ENCODE measurements at regions not wholly inside any gene's neighbourhood (a gene's known extent, or its start where the extent isn't known, plus 50 kb on each side); places are given as distances from the start of the nearest gene placed in this dataset.
A peak's percentile ranks its signal among the peaks of the same experiment; 100 is the strongest.

GRCh38 chr20:54305421-54305820, 97.5 kb downstream of the PFDN4 start:
- Histone ChIP-seq H3K4me1 (ENCODE audit: insufficient read depth) (no peaks in the 10 kb centered on the region), H3K27ac (ENCODE audit: low read depth) (no peak overlapping the region), H3K36me3 (ENCODE audit: insufficient read depth) (no peaks in the 10 kb centered on the region), H3K4me3 (ENCODE audit: low read depth, low read length) (no peak overlapping the region)
- DNase-seq (ENCODE audit: extremely low spot score) = peak; percentile 70
- 40% methylated on average over 7 of the region's 7 CpGs for WGBS

DNA sequence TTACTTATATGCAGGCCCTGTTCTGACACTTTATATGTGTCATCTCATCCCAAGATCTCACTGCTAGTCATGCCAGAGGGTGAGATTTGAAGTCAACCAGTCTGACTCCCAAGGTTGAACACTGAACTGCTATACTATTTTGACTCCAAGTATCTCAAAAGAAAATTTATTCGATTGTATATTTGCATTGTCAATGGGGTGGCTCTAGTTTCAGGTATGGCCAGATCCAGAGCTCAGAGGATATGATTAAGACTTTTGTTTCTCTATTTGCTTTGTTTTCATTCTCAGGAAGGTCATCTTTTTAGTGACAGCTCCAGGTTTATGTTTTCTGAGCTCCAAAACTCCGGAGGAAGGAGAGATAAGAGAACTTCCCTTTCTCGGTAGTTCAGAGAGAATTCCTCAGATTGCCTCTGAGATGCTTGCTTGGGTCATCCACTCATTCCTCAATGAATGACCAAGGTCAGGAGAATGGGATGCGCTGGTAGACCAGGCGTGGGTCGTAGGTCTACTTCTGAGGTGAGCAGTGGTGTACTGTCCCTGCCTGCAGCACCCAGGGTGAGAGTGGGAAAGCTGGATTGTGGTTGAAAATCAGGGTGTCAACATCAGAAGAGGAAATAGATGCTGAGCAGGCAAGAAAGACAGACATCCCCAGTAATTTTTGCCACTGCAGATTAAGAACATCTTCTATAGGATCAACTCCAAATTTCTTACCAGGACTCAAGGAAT, 99.3 kb downstream of the PFDN4 start:
- Histone ChIP-seq H3K27ac (ENCODE audit: low read depth) (no peak overlapping the region), H3K4me3 (ENCODE audit: low read depth, low read length) (no peak overlapping the region), H3K36me3 (ENCODE audit: insufficient read depth) (no peaks in the 10 kb centered on the region), H3K4me1 (ENCODE audit: insufficient read depth) (no peaks in the 10 kb centered on the region)
- WGBS = 84% methylated on average over 6 of the region's 6 CpGs
- DNase-seq (ENCODE audit: extremely low spot score) = no peak

DNA sequence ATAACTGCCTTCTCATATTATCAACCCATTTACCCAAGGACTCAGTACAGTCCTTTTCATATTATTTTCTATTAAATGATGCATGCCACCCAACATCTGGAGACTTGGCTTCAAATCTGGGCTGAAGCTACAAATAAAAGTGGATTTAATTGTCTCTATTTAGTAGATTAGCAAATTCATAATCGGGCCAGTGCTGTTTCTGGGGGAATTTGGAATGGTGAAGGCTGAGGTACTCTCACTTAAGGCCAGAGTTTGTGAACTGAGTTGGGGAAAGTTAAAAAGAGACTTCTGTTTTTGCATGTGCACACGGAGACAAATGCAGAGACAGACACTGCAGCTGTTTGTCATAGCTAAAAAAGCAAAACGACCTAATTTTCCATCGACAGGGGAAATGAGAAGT, 100.9 kb downstream of the PFDN4 start:
- WGBS = 46% methylated on average over 4 of the region's 4 CpGs
- no peak overlapping the region for H3K4me3 ChIP-seq (ENCODE audit: low read depth, low read length)
- H3K27ac ChIP-seq (ENCODE audit: low read depth) = no peak overlapping the region
- no peak for DNase-seq (ENCODE audit: extremely low spot score)
- H3K4me1 ChIP-seq (ENCODE audit: insufficient read depth) = no peaks in the 10 kb centered on the region
- no peaks in the 10 kb centered on the region for H3K36me3 ChIP-seq (ENCODE audit: insufficient read depth)

- no peaks in the 10 kb centered on the region for H3K4me1 ChIP-seq (ENCODE audit: insufficient read depth)
- no peak for DNase-seq (ENCODE audit: extremely low spot score)
- H3K27ac ChIP-seq (ENCODE audit: low read depth) = no peak overlapping the region
- H3K4me3 ChIP-seq (ENCODE audit: low read depth, low read length) = no peak overlapping the region
- WGBS = 93% methylated on average over 1 of the region's 1 CpG
- H3K36me3 ChIP-seq (ENCODE audit: insufficient read depth) = no peaks in the 10 kb centered on the region
Measured at GRCh38 chr20:54318892-54319291, 111.0 kb downstream of the PFDN4 start.

GRCh38 chr20:54320148-54320607, 112.3 kb downstream of the PFDN4 start:
- WGBS = 42% methylated on average over 4 of the region's 4 CpGs
- no peaks in the 10 kb centered on the region for H3K36me3 ChIP-seq (ENCODE audit: insufficient read depth)

DNA sequence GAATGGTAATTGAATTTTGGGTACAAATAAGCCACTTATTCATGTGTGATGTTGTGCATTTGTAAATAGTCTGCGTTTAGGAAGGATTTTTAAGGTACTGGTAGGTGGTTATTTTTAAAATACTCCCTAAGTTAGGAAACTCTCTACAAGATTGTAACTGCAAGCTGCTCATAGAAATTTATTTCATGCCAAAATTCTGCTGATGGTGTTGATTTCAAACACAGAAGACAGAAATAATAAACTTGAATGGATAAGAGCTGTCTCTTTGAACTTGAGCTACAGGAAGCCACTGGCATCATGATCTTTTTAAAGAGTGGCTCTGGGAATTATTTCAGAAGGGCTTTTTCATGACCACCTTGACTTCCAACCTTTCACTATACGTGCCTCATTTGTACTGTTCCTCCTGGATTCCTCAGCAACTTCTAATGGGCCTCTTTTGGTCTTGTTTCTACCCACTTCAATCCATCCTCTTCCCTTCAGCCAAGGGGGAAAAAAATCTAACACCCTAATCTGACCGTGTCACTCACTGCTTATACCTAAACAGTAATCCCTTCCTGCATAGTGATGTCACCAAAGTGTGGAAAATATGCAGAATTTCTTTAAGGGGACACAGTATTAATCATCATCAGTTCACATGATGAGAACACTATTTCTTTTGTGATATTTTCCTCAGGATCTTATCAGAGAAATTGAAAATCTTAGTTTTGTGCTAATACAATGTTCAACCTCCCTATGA, 113.6 kb downstream of the PFDN4 start:
- DNase-seq (ENCODE audit: extremely low spot score) = no peak
- 71% methylated on average over 3 of the region's 3 CpGs for WGBS
- H3K27ac ChIP-seq (ENCODE audit: low read depth) = no peak overlapping the region
- H3K4me1 ChIP-seq (ENCODE audit: insufficient read depth) = no peaks in the 10 kb centered on the region
- no peak overlapping the region for H3K4me3 ChIP-seq (ENCODE audit: low read depth, low read length)
- no peaks in the 10 kb centered on the region for H3K36me3 ChIP-seq (ENCODE audit: insufficient read depth)

More at GRCh38 chr20:54320148-54320607, 112.3 kb downstream of the PFDN4 start:
- Histone ChIP-seq H3K4me3 (ENCODE audit: low read depth, low read length) (no peak overlapping the region), H3K4me1 (ENCODE audit: insufficient read depth) (no peaks in the 10 kb centered on the region), H3K27ac (ENCODE audit: low read depth) (no peak overlapping the region)
- no peak for DNase-seq (ENCODE audit: extremely low spot score)

- 82% methylated on average over 2 of the region's 2 CpGs for WGBS
- no peak overlapping the region for H3K27ac ChIP-seq (ENCODE audit: low read depth)
- no peak overlapping the region for H3K4me3 ChIP-seq (ENCODE audit: low read depth, low read length)
- H3K36me3 ChIP-seq (ENCODE audit: insufficient read depth) = no peaks in the 10 kb centered on the region
- H3K4me1 ChIP-seq (ENCODE audit: insufficient read depth) = no peaks in the 10 kb centered on the region
- DNase-seq (ENCODE audit: extremely low spot score) = no peak
Measured at GRCh38 chr20:54323227-54323734, 115.4 kb downstream of the PFDN4 start.

GRCh38 chr20:54324041-54324440, 116.2 kb downstream of the PFDN4 start:
- Histone ChIP-seq H3K36me3 (ENCODE audit: insufficient read depth) (no peaks in the 10 kb centered on the region), H3K4me3 (ENCODE audit: low read depth, low read length) (no peak overlapping the region), H3K4me1 (ENCODE audit: insufficient read depth) (no peaks in the 10 kb centered on the region), H3K27ac (ENCODE audit: low read depth) (no peak overlapping the region)
- DNase-seq (ENCODE audit: extremely low spot score) = no peak
- WGBS = 84% methylated on average over 4 of the region's 4 CpGs

GRCh38 chr20:54324652-54325285, 116.9 kb downstream of the PFDN4 start:
- Histone ChIP-seq H3K36me3 (ENCODE audit: insufficient read depth) (no peaks in the 10 kb centered on the region), H3K4me3 (ENCODE audit: low read depth, low read length) (no peak overlapping the region), H3K4me1 (ENCODE audit: insufficient read depth) (no peaks in the 10 kb centered on the region), H3K27ac (ENCODE audit: low read depth) (no peak overlapping the region)
- DNase-seq (ENCODE audit: extremely low spot score) = no peak
- 84% methylated on average over 3 of the region's 3 CpGs for WGBS

- no peak for DNase-seq (ENCODE audit: extremely low spot score)
- Histone ChIP-seq H3K4me3 (ENCODE audit: low read depth, low read length) (no peak overlapping the region), H3K36me3 (ENCODE audit: insufficient read depth) (no peaks in the 10 kb centered on the region), H3K4me1 (ENCODE audit: insufficient read depth) (no peaks in the 10 kb centered on the region), H3K27ac (ENCODE audit: low read depth) (no peak overlapping the region)
- WGBS = 96% methylated on average over 2 of the region's 2 CpGs
Measured at GRCh38 chr20:54335299-54335698, 127.4 kb downstream of the PFDN4 start.

- H3K4me3 ChIP-seq (ENCODE audit: low read depth, low read length) = no peak overlapping the region
- DNase-seq (ENCODE audit: extremely low spot score) = no peak
- H3K36me3 ChIP-seq (ENCODE audit: insufficient read depth) = no peaks in the 10 kb centered on the region
- H3K4me1 ChIP-seq (ENCODE audit: insufficient read depth) = no peaks in the 10 kb centered on the region
- no peak overlapping the region for H3K27ac ChIP-seq (ENCODE audit: low read depth)
- WGBS = 95% methylated on average over 1 of the region's 1 CpG
Measured at GRCh38 chr20:54337144-54337543, 129.3 kb downstream of the PFDN4 start.

- 88% methylated on average over 7 of the region's 7 CpGs for WGBS
- DNase-seq (ENCODE audit: extremely low spot score) = no peak
- no peaks in the 10 kb centered on the region for H3K4me1 ChIP-seq (ENCODE audit: insufficient read depth)
Measured at GRCh38 chr20:54339093-54339492, 131.2 kb downstream of the PFDN4 start.

GRCh38 chr20:54340206-54340605, 132.3 kb downstream of the PFDN4 start:
- H3K4me3 ChIP-seq (ENCODE audit: low read depth, low read length) = no peak overlapping the region
- 44% methylated on average over 1 of the region's 1 CpG for WGBS
- no peak for DNase-seq (ENCODE audit: extremely low spot score)
- H3K4me1 ChIP-seq (ENCODE audit: insufficient read depth) = no peaks in the 10 kb centered on the region
- no peaks in the 10 kb centered on the region for H3K36me3 ChIP-seq (ENCODE audit: insufficient read depth)
- H3K27ac ChIP-seq (ENCODE audit: low read depth) = no peak overlapping the region

More at GRCh38 chr20:54339093-54339492, 131.2 kb downstream of the PFDN4 start:
- Histone ChIP-seq H3K27ac (ENCODE audit: low read depth) (no peak overlapping the region), H3K4me3 (ENCODE audit: low read depth, low read length) (no peak overlapping the region), H3K36me3 (ENCODE audit: insufficient read depth) (no peaks in the 10 kb centered on the region)

Measured in urinary bladder (tissue), 3 donors.